IPS DF 6.9 (cell line): ENCODE measurements at regions not wholly inside any gene's neighbourhood (a gene's known extent, or its start where the extent isn't known, plus 50 kb on each side); places are given as distances from the start of the nearest gene placed in this dataset.

Experiments used
- DNase-seq: peaks from one replicate; pipeline ENCODE4 v3.0.0-alpha.2; 2013; ENCODE audit warnings: low read depth, low spot score
- H3K27ac ChIP-seq: one replicate; pipeline ENCODE4 v1.5.1; 2013; ENCODE audit warnings: low read length, control low read depth
- H3K27me3 ChIP-seq: 2 replicates; pipeline ENCODE4 v1.6.1; 2013; ENCODE audit warnings: mild to moderate bottlenecking, low read length; ENCODE audit not compliant: control insufficient read depth, insufficient read depth
- H3K36me3 ChIP-seq: 2 replicates; pipeline ENCODE4 v1.6.1; 2013; ENCODE audit warnings: low read length; ENCODE audit not compliant: control insufficient read depth, insufficient read depth
- H3K4me1 ChIP-seq: 2 replicates; pipeline ENCODE4 v1.6.1; 2013; ENCODE audit warnings: low read length; ENCODE audit not compliant: control insufficient read depth, insufficient read depth
- H3K4me3 ChIP-seq: 2 replicates; pipeline ENCODE4 v1.5.1; 2013; ENCODE audit warnings: mild to moderate bottlenecking, low read length
- H3K9me3 ChIP-seq: 2 replicates; pipeline ENCODE4 v1.6.1; 2013; ENCODE audit warnings: low read length, inconsistent platforms; ENCODE audit not compliant: control insufficient read depth, insufficient read depth
- WGBS: extraction: QIAGEN DNeasy Blood & Tissue Kit; methylation state at CpG from one replicate; pipeline ENCODE4 v1.1.7; 2013; ENCODE audit warnings: mixed read lengths, missing lambda C conversion rate; ENCODE audit not compliant: insufficient read length, insufficient coverage; 5-methylcytosine and 5-hydroxymethylcytosine counted together

- H3K27ac ChIP-seq = no peak overlapping the region
- H3K9me3 ChIP-seq = no peaks in the 10 kb centered on the region
- H3K27me3 ChIP-seq = no peaks in the 10 kb centered on the region
- H3K4me3 ChIP-seq = no peak overlapping the region
- WGBS = no CpG with 5 or more reads among the region's 8 CpGs
- DNase-seq = no peak
- no peaks in the 10 kb centered on the region for H3K4me1 ChIP-seq
- H3K36me3 ChIP-seq = no peaks in the 10 kb centered on the region
Observed at GRCh38 chr18:22667616-22668422, 250.1 kb upstream of the CTAGE1 start.

DNA sequence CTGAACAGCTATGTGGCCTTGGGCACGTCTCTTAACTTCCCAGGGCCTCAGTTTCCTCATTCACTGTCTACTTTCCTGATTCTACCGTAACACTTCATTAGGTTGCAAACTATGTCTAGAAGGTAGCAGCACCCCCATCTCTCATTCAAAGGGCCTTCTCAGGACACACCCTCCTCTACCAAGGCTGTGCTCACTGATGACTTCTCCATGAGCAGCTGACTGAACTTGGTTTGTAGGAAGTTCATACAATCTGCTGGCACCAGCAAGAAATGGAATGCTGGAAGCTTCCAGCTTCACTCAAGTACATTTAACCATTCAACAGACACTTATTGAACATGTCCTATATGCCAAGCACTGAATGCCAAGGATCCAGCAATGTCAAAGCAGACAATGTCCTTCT, 250.8 kb upstream of the CTAGE1 start:
- Histone ChIP-seq H3K36me3 (no peaks in the 10 kb centered on the region), H3K4me1 (no peaks in the 10 kb centered on the region), H3K27me3 (no peaks in the 10 kb centered on the region), H3K9me3 (no peaks in the 10 kb centered on the region), H3K4me3 (no peak overlapping the region), H3K27ac (no peak overlapping the region)
- no peak for DNase-seq
- WGBS = no CpG with 5 or more reads among the region's 2 CpGs

DNA sequence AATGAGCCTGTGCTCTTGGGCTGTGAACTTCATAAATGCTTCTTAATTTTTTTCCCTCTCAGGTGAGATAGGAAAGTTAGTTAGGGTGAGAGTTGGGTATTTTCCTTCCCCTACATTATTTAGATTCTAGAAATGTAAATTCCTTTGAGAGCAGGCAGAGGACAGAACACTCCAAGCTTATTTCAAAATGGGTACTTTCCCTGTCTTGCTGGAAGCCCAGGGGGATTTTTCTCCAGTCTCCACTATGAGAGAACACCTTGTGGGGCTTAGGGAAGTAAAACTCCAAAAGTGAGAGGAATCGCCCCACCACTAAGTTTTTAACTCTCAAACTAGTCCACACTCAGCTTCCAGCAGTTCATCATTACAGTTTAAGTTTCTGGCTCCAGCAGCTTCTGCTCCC, 253.2 kb upstream of the CTAGE1 start:
- no peak for DNase-seq
- H3K27me3 ChIP-seq = no peaks in the 10 kb centered on the region
- no peak overlapping the region for H3K4me3 ChIP-seq
- WGBS = no CpG with 5 or more reads among the region's 1 CpG
- no peaks in the 10 kb centered on the region for H3K36me3 ChIP-seq
- no peaks in the 10 kb centered on the region for H3K9me3 ChIP-seq
- H3K27ac ChIP-seq = no peak overlapping the region
- no peaks in the 10 kb centered on the region for H3K4me1 ChIP-seq

DNA sequence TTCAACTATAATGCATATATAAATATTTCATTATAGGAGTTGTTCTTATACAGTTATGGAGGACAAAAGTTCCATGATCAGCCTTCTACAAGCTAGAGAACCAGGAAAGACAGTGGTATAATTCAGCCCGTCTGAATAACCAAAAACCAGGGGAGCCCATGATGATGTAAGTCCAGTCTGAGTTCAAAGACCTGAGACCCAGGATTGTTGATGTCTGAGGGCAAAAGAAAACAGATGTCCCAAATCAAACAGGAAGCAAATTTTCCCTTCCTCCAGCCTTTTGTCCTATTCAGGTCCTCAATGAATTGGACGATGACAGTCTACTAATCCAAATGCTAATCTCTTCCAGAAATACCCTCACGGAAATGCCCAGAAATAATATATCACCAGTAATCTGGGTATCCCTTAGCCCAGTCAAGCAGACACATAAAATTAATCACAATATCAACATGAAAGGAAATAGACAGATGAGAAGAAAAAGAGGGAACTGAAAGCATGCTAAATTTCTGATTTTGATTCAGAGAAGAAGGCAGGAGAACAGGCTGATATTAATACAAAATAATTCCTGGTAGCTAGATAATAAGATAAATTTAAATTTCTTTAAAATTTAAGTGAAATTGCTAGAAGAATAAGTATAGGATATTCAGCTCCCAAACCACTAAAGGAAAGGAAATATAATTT, 255.6 kb upstream of the CTAGE1 start:
- no peak for DNase-seq
- Histone ChIP-seq H3K4me1 (no peaks in the 10 kb centered on the region), H3K4me3 (no peak overlapping the region), H3K36me3 (no peaks in the 10 kb centered on the region), H3K27ac (no peak overlapping the region), H3K27me3 (no peaks in the 10 kb centered on the region), H3K9me3 (no peaks in the 10 kb centered on the region)
- no CpG with 5 or more reads among the region's 3 CpGs for WGBS

DNA sequence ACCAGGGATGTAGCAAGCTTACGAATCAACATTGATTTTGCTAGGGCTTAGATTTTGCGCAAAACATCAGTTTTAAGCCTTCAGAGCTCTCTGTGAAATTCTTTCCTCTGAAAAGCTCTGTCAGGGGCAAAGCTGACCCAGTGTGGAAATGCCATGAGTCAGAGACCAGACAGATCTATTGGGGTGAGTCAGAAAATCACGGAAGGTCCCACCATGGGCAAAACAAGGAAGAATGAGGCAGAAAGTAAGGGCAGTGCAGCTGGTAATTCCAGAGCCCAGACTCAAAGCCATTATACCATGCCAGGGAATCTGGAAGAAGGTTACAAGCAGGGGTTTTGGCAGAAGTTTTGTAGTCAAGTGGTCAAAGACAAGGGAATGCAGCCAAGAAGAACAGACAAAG, 256.6 kb upstream of the CTAGE1 start:
- no CpG with 5 or more reads among the region's 3 CpGs for WGBS

DNA sequence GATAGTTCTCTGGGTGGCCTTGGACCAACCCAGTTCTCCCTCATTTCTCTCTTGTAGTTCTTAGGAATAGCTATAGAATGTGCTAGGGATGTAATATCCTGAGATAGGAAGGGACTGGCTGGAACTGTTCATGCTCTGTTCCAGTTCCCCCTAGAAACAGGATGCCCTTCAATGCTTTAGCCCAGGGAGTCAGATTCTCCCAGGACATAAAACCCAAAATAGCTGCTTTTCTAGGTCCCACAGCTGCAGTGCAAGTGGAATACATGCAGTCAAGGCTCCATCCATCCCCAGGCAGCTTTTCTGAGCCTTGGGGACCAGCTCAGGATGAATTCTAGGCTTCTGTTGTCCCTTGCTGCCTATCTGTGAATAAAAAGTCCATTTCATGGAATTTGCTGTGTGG, 257.3 kb upstream of the CTAGE1 start:
- no peaks in the 10 kb centered on the region for H3K9me3 ChIP-seq
- no peak for DNase-seq
- no peaks in the 10 kb centered on the region for H3K27me3 ChIP-seq
- no peaks in the 10 kb centered on the region for H3K4me1 ChIP-seq
- H3K36me3 ChIP-seq = no peaks in the 10 kb centered on the region
- H3K27ac ChIP-seq = no peak overlapping the region
- H3K4me3 ChIP-seq = no peak overlapping the region

More for the DNA sequence above, 256.6 kb upstream of the CTAGE1 start:
- H3K4me3 ChIP-seq = no peak overlapping the region
- no peaks in the 10 kb centered on the region for H3K4me1 ChIP-seq
- H3K36me3 ChIP-seq = no peaks in the 10 kb centered on the region
- no peaks in the 10 kb centered on the region for H3K9me3 ChIP-seq
- no peaks in the 10 kb centered on the region for H3K27me3 ChIP-seq
- no peak overlapping the region for H3K27ac ChIP-seq
- no peak for DNase-seq

GRCh38 chr18:22676423-22676822, 256.7 kb upstream of the RBBP8 start:
- Histone ChIP-seq H3K27me3 (no peaks in the 10 kb centered on the region), H3K4me3 (no peak overlapping the region), H3K4me1 (no peaks in the 10 kb centered on the region), H3K36me3 (no peaks in the 10 kb centered on the region), H3K27ac (no peak overlapping the region), H3K9me3 (no peaks in the 10 kb centered on the region)
- no peak for DNase-seq
- WGBS = no CpG with 5 or more reads among the region's 2 CpGs

GRCh38 chr18:22678486-22678885, 254.6 kb upstream of the RBBP8 start:
- Histone ChIP-seq H3K4me1 (no peaks in the 10 kb centered on the region), H3K9me3 (no peaks in the 10 kb centered on the region), H3K36me3 (no peaks in the 10 kb centered on the region), H3K27ac (no peak overlapping the region), H3K27me3 (no peaks in the 10 kb centered on the region), H3K4me3 (no peak overlapping the region)
- no CpG with 5 or more reads among the region's 1 CpG for WGBS
- no peak for DNase-seq

DNA sequence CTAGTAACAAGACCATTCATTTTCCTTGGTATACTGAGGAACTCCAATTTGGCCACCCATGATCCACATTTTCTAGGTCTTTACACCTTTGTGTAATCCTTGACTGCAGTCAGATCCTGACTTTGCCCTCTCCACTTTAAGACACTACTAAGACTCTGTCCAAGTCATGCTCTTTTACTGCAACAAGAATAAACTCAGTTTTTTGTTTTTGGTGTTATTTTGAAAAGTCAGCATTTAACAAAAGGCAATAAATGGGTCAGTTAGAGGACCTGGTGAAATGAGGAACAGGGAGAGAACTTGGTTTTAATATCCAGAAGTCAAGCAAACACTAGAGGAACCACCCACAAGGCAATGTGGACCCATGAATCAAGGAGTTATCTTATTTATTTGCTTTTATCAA, 252.2 kb upstream of the RBBP8 start:
- Histone ChIP-seq H3K9me3 (no peaks in the 10 kb centered on the region), H3K27ac (no peak overlapping the region), H3K27me3 (no peaks in the 10 kb centered on the region), H3K4me3 (no peak overlapping the region), H3K4me1 (no peaks in the 10 kb centered on the region), H3K36me3 (no peaks in the 10 kb centered on the region)
- DNase-seq = no peak

DNA sequence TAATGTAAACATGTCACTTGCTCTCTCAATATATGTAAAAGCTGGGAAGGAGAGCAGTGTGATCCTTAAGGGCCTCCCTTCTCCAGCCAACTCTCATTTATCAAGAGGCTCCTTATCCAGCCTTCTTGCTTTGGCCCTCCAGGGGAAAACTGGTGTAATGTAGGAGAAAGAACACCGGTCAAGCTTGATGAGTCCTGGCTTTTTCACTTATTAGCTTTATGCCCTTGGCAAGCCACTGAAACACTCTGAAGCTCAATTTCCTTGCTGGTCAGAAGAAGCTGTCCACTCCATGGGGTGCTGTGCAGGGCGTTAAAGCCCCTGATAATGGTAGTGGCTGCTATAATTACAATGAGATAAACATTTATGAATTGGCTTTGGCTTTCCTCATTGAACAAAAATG, 251.2 kb upstream of the RBBP8 start:
- no peaks in the 10 kb centered on the region for H3K27me3 ChIP-seq

DNA sequence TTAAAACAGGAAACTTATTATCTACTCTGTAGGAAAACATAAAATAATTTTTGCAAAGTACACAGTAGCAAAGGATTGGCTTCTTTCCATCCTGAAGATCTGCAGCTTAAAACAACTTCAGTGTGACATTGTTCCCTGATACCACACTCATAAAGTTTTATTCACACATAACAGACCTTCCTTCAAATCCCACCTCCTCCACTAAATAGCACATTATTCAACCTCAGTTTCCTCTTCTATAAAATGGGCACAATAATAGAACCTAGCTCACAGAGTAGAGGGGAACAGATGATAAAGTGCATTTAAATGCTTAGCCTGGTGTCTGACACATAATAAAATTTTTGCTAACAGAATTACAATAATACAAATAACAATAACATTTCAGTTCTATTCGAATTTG, 250.4 kb upstream of the RBBP8 start:
- H3K9me3 ChIP-seq = peaks cover 2% of the 10 kb centered on the region
- no peak overlapping the region for H3K27ac ChIP-seq
- H3K4me1 ChIP-seq = no peaks in the 10 kb centered on the region
- H3K4me3 ChIP-seq = no peak overlapping the region
- H3K27me3 ChIP-seq = no peaks in the 10 kb centered on the region
- no peaks in the 10 kb centered on the region for H3K36me3 ChIP-seq
- no CpG with 5 or more reads among the region's 1 CpG for WGBS
- DNase-seq = no peak

More for the DNA sequence above, 251.2 kb upstream of the RBBP8 start:
- WGBS = no CpG with 5 or more reads among the region's 2 CpGs
- no peak for DNase-seq
- H3K4me1 ChIP-seq = no peaks in the 10 kb centered on the region
- H3K36me3 ChIP-seq = no peaks in the 10 kb centered on the region
- no peak overlapping the region for H3K27ac ChIP-seq
- H3K9me3 ChIP-seq = peaks cover under 1% of the 10 kb centered on the region
- H3K4me3 ChIP-seq = no peak overlapping the region
